GM10248 (cell line): ENCODE measurements at regions not wholly inside any gene's neighbourhood (a gene's known extent, or its start where the extent isn't known, plus 50 kb on each side); places are given as distances from the start of the nearest gene placed in this dataset.

ENCODE experiments used
- CTCF ChIA-PET: fragments of 300-600 bp; sonication (Branson Sonifier 250); formaldehyde crosslinking; extraction: SDS; loops from one replicate; lab custom pipeline; 2021; ENCODE audit warnings: antibody characterized with exemption; lab: Yijun Ruan, JAX
- POLR2A ChIA-PET: fragments of 350-650 bp; sonication (Branson Sonifier 250); formaldehyde crosslinking; extraction: SDS; loops from one replicate; lab custom pipeline; 2020; ENCODE audit warnings: antibody characterized with exemption; lab: Yijun Ruan, JAX
- DNase-seq: peaks from one replicate; pipeline ENCODE4 v3.0.0; 2012; ENCODE audit errors: extremely low spot score
- CTCF ChIP-seq: IDR thresholded peaks from 2 replicates; pipeline ENCODE4 v1.5.1; 2012; ENCODE audit warnings: mild to moderate bottlenecking, low read depth; ENCODE audit errors: extremely low read depth, missing control alignments, control extremely low read depth

GRCh38 chr6:45784250-45784649 is 231.4 kb downstream of the CLIC5 start:
- ChIA-PET CTCF (interaction anchor here (1.1 to 1.9 kb wide), 4 partner anchors 12 to 147 kb away, joined by 3 to 6 read pairs (median 4); no protein-coding TSS in a partner anchor), POLR2A (no interaction called here)
- no peak for DNase-seq

GRCh38 chr6:45783716-45784115 is 231.9 kb downstream of the CLIC5 start:
- POLR2A ChIA-PET = no interaction called here
- CTCF ChIA-PET = interaction anchor here (1.0 to 1.9 kb wide), 4 partner anchors 12 to 147 kb away, joined by 3 to 6 read pairs (median 4); no protein-coding TSS in a partner anchor
- no peak for DNase-seq
- no peak for TF ChIP-seq CTCF

More at GRCh38 chr6:45784250-45784649, 231.4 kb downstream of the CLIC5 start:
- no peak for TF ChIP-seq CTCF

GRCh38 chr6:45781890-45782289 is 233.8 kb downstream of the CLIC5 start:
- TF ChIP-seq CTCF = no peak
- POLR2A ChIA-PET = no interaction called here
- DNase-seq = no peak
- CTCF ChIA-PET = no interaction called here

- DNase-seq = no peak
- ChIA-PET CTCF (no interaction called here), POLR2A (no interaction called here)
- TF ChIP-seq CTCF = no peak
Observed at GRCh38 chr6:45780523-45780922, 235.1 kb downstream of the CLIC5 start.

- TF ChIP-seq CTCF = no peak
- ChIA-PET POLR2A (no interaction called here), CTCF (no interaction called here)
- DNase-seq = no peak
Observed at GRCh38 chr6:45775026-45775697, 240.5 kb downstream of the CLIC5 start.

- TF ChIP-seq CTCF = no peak
- ChIA-PET CTCF (interaction anchor here (1.2 kb wide), 1 partner anchor 10 kb away, joined by 3 read pairs; no protein-coding TSS in a partner anchor), POLR2A (no interaction called here)
- DNase-seq = no peak
Observed at GRCh38 chr6:45773906-45774305, 241.8 kb downstream of the CLIC5 start.
